Fibroblast of mammary gland (primary cell): ENCODE measurements at regions not wholly inside any gene's neighbourhood (a gene's known extent, or its start where the extent isn't known, plus 50 kb on each side); places are given as distances from the start of the nearest gene placed in this dataset.
"Not testable (repeated sequence)": the region's sequence is repeated elsewhere in the genome, so short reads cannot be mapped to it uniquely, and the experiment has no call there.

ENCODE experiments used
- DNase-seq: peaks from one replicate; pipeline ENCODE4 v3.0.0-alpha.2; 2010; ENCODE audit warnings: low read depth
- H3K4me3 ChIP-seq: 2 replicates; pipeline ENCODE4 v1.5.1; 2011; ENCODE audit warnings: low read depth, mild to moderate bottlenecking, low read length, moderate library complexity; ENCODE audit not compliant: control insufficient read depth
- CTCF ChIP-seq: conservative IDR thresholded peaks from 2 replicates; pipeline ENCODE4 v1.5.1; 2011; ENCODE audit warnings: low read depth, low read length, inconsistent platforms; ENCODE audit not compliant: control insufficient read depth, insufficient read depth

DNA sequence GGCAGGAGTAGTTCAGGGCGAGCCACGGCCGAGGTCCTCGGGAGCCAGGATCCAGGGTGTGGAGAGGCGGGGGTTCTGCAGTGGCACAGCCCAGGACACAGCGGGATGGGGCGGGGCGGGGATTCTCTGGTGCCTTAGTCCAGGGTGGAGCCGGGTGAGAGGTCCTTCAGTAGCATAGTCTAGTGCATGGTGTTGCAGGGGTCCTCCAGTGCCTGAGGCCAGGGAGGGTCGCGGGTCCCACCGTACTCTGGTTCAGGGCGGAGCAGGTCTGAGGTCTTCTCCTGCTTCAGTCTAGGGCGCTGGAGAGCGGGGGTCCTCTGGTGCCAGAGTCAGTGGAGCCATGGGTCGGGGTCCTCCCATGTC lies 131.1 kb downstream of the CCDC74A start:
- H3K4me3 ChIP-seq = no peak overlapping the region
- no peak for DNase-seq
- TF ChIP-seq CTCF = no peak

GRCh38 chr2:131659168-131659572 lies 131.5 kb downstream of the CCDC74A start:
- no peak for TF ChIP-seq CTCF
- H3K4me3 ChIP-seq = no peak overlapping the region
- peak; percentile 31 for DNase-seq

- not testable (repeated sequence) for H3K4me3 ChIP-seq, DNase-seq
These were observed 133.6 kb downstream of the CCDC74A start for GRCh38 chr2:131661101-131661782.

DNA sequence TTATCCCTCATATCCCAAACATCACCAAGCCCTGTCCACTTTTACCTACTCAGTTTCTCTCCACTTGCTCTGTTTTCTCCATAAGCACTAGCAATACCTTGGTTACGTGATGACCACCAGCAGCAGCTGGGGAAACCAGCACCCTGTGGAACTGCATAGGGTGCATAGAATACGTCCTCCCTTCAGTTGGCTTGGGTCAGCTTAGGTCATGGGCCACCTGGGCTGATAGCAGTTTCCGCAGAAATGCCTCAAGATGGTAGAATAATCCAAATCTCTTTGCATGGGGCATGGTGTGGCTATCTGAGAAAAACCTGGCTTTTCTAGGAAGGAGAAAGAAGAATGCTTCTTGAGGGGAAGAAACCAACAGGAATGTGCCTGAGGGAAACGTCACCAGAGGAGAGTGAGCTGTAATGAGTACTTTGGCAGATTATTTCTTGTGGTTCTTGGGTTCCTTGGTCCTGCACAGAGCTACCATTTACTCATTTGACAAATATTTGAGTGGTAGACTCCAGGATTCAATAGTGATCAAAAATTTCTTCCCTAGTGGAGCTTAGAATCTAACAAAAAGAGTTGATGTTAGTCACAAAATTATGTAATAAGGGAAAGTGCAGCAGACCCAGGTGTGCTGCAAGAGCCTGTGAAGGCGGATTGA lies 134.3 kb downstream of the CCDC74A start:
- not testable (repeated sequence) for H3K4me3 ChIP-seq, DNase-seq

DNA sequence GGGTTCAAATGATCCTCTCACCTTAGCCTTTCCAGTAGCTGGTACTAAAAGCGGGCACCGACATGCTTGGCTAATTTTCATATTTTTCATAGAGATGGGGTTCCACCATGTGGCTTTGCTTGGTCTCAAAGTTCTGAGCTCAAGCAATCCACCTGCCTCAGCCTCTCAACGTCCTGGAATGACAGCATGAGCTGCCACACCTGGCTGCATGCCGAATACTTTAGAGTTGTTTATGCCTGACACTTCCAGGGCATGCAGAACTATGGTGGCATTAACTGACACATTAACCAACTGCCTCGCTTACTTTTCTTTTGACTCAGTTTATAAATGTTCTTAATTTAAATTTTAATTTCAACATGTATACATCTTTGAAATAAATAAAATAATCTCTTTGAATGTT lies 135.8 kb downstream of the CCDC74A start:
- H3K4me3 ChIP-seq, DNase-seq: not testable (repeated sequence)

GRCh38 chr2:131665716-131666115 lies 138.0 kb downstream of the CCDC74A start:
- DNase-seq, H3K4me3 ChIP-seq: not testable (repeated sequence)

DNA sequence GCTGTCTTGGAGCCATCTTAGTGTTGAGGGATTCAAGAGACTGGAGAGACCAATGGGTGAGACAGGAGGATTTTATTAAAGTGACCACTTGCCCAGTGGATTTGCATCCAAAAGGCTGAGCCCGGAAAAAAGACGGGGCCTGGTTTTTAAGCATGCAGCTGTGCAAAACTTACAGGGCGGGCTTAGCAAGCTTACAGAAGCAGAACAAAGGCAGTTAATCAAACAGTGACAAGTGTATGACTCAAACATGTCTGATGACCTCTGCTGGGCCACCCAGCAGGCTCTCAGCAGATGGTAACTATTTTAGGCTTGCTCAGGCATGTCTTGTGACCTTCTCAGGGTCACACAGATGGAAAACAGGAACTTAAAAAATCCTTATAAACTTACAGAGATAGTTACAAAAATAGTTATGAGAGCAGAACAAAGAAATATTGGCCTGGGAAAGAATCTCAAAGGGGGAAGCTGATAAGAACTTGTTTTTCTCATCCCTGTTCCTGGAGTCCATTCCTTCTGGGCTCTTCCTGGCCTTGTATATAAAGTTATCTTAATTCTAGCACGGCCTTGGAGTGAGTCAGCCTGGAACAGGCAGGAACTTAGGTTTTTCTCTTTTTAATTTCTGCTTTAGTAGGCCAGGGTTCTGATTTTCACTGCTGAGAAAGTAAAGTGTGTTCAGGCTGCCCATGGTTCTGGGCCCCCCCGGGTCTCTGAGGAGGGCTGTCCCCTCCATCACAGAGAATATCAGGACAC lies 141.3 kb downstream of the CCDC74A start:
- DNase-seq = peak; percentile 94

GRCh38 chr2:131671841-131672470 lies 144.3 kb downstream of the CCDC74A start:
- H3K4me3 ChIP-seq, DNase-seq: not testable (repeated sequence)

More for the DNA sequence above, 141.3 kb downstream of the CCDC74A start:
- not testable (repeated sequence) for H3K4me3 ChIP-seq

DNA sequence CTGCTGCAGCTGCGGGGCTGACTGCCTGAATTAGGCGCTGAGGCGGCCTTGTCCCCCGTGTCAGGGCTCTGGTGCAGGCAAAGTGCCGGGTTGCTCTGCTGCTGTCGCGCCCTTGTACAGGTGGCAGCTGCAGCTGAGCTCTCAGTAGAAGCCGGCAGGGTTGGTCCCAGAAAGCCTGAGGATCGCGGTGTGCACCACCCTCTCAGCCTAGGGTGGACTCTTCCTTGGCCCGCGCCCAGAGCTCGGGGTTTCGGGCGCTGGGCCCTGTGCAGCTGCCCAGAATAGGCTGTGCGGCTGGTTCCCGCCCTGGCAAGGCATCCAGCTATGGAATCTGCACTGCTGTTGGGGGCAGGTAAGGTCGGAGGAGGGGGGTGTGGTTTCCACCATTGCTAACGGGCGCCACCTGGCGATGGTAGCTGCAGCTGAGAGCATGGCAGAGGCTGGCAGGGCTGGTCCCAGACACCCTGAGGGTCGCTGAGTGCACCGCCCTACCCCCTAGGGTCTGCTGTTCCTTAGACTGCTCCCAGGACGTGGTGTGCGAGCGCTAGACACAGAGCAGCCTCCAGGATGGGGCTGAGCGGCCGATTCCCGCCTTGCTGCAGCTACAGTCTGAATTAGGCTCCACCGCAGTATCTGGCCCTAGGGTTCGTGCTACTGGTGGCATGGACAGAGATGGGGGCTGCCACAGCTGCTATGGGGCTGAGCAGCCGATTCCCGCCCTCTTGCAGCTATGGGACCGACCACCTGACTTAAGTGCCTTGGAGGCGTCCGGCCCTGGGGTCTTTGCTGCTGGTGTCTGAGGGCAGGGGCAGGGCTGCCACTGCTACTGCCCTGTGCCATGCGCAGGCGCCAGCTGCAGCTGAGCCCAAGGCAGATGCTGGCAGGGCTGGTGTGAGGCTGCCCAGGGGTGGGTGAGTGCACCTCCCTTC lies 145.0 kb downstream of the CCDC74A start:
- H3K4me3 ChIP-seq = peak overlapping the region; percentile 21
- TF ChIP-seq CTCF = peak; percentile 45
- peak; percentile 43 for DNase-seq
